DMS53 (cell line): ENCODE measurements at regions not wholly inside any gene's neighbourhood (a gene's known extent, or its start where the extent isn't known, plus 50 kb on each side); places are given as distances from the start of the nearest gene placed in this dataset.

Experiments
- DNase-seq: peaks from one replicate; lab custom pipeline; 2025; lab: John Stamatoyannopoulos, UW

- no peak for DNase-seq
These were observed 293.3 kb upstream of the TPM1 start for GRCh38 chr15:62749036-62749815.

- no peak for DNase-seq
These were observed 292.1 kb upstream of the TPM1 start for GRCh38 chr15:62750471-62750870.

- no peak for DNase-seq
These were observed 289.7 kb upstream of the TPM1 start for GRCh38 chr15:62752657-62753517.

GRCh38 chr15:62753518-62754221, 288.9 kb upstream of the TPM1 start:
- no peak for DNase-seq

GRCh38 chr15:62756326-62756994, 286.1 kb upstream of the TPM1 start:
- DNase-seq = no peak

GRCh38 chr15:62756995-62757360, 285.6 kb upstream of the TPM1 start:
- no peak for DNase-seq

- no peak for DNase-seq
These were observed 285.0 kb upstream of the TPM1 start for GRCh38 chr15:62757535-62757934.

GRCh38 chr15:62758126-62758951, 284.2 kb upstream of the TPM1 start:
- no peak for DNase-seq

GRCh38 chr15:62758952-62759349, 283.6 kb upstream of the TPM1 start:
- DNase-seq = no peak

GRCh38 chr15:62760538-62760937, 282.0 kb upstream of the TPM1 start:
- DNase-seq = no peak

- DNase-seq = no peak
These were observed 276.6 kb upstream of the TPM1 start for GRCh38 chr15:62765916-62766315.

GRCh38 chr15:62766599-62766998, 275.9 kb upstream of the TPM1 start:
- DNase-seq = no peak

- no peak for DNase-seq
These were observed 272.9 kb upstream of the TPM1 start for GRCh38 chr15:62769604-62770003.

- no peak for DNase-seq
These were observed 272.4 kb upstream of the TPM1 start for GRCh38 chr15:62770111-62770660.

- no peak for DNase-seq
These were observed 271.8 kb upstream of the TPM1 start for GRCh38 chr15:62770752-62771151.

- no peak for DNase-seq
These were observed 271.3 kb upstream of the TPM1 start for GRCh38 chr15:62771234-62771633.

GRCh38 chr15:62773369-62774165, 269.0 kb upstream of the TPM1 start:
- no peak for DNase-seq

- no peak for DNase-seq
These were observed 266.6 kb upstream of the TPM1 start for GRCh38 chr15:62775932-62776331.

- DNase-seq = no peak
These were observed 264.9 kb upstream of the TPM1 start for GRCh38 chr15:62777671-62778070.
